ENCODE measurements at regions not wholly inside any gene's neighbourhood (a gene's known extent, or its start where the extent isn't known, plus 50 kb on each side); places are given as distances from the start of the nearest gene placed in this dataset.
"Not testable (repeated sequence)": the region's sequence is repeated elsewhere in the genome, so short reads cannot be mapped to it uniquely, and the experiment has no call there.

- TF ChIP-seq CTCF (IDR thresholded peaks at IDR 0.05; ENCODE audit: insufficient read depth, low read length, missing control alignments): no peak
- ChIA-PET POLR2A (no interaction called here), CTCF (no interaction called here)
- no peak overlapping the region for H3K4me3 ChIP-seq (ENCODE audit: low read depth, low read length)
- no peak for DNase-seq (ENCODE audit: low read depth, low spot score)
These were observed 207.7 kb upstream of the LRRC4C start for GRCh38 chr11:41666951-41667653.

GRCh38 chr11:41675205-41675604 is 215.8 kb upstream of the LRRC4C start:
- no peak overlapping the region for H3K4me3 ChIP-seq (ENCODE audit: low read depth, low read length)
- TF ChIP-seq CTCF (IDR thresholded peaks at IDR 0.05; ENCODE audit: insufficient read depth, low read length, missing control alignments): no peak
- ChIA-PET POLR2A (no interaction called here), CTCF (no interaction called here)
- no peak for DNase-seq (ENCODE audit: low read depth, low spot score)

- no peak for TF ChIP-seq CTCF (IDR thresholded peaks at IDR 0.05; ENCODE audit: insufficient read depth, low read length, missing control alignments)
- POLR2A ChIA-PET: no interaction called here
- H3K4me3 ChIP-seq (ENCODE audit: low read depth, low read length): no peak overlapping the region
- CTCF ChIA-PET: no interaction called here
- no peak for DNase-seq (ENCODE audit: low read depth, low spot score)
These were observed 253.6 kb upstream of the LRRC4C start for GRCh38 chr11:41713030-41713429.

- CTCF ChIA-PET: no interaction called here
- no peak for TF ChIP-seq CTCF (IDR thresholded peaks at IDR 0.05; ENCODE audit: insufficient read depth, low read length, missing control alignments)
- POLR2A ChIA-PET: no interaction called here
- DNase-seq (ENCODE audit: low read depth, low spot score): no peak
- no peak overlapping the region for H3K4me3 ChIP-seq (ENCODE audit: low read depth, low read length)
These were observed 254.6 kb upstream of the LRRC4C start for GRCh38 chr11:41714101-41714500.

DNA sequence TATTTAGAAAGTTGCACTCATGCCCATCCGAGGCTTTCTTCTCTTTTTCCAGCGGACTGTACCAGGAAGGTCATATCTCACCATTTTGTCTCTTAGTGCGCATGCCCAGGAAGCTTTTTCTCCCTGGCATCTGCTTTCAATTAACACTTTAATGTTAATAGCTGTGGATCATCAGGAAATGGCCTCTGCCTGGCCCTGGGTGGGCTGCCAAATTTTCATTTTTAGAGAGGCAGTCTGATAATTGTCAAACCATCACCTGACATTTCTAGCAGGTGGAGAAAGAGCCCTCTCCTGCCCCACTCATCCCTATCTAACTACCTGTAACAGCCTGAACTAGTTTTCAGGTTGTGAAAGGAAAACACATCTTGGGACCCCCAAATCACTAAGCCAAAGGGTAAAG is 257.4 kb upstream of the LRRC4C start:
- CTCF ChIA-PET: no interaction called here
- DNase-seq (ENCODE audit: low read depth, low spot score): no peak
- no peak overlapping the region for H3K4me3 ChIP-seq (ENCODE audit: low read depth, low read length)

DNA sequence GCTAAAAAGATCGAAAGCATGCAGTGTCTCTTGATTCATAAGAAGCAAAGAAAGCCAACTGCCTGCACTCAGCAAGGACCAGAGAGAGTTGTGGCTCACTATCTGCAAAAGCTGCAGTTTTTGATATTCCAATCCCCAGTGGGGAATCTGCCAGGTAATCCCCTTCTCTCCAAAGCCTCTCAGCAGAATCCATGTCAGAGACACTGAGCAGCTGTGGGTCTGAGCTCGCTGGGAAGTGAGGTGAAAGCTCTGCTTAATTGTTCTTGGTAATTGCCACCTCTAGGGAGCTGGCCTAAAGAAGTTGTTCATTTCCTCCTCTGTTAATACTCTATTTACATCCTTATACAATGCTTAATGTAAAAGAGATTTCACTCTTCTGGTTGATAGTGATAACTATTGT is 261.3 kb upstream of the LRRC4C start:
- ChIA-PET CTCF (no interaction called here), POLR2A (no interaction called here)
- TF ChIP-seq CTCF (IDR thresholded peaks at IDR 0.05; ENCODE audit: insufficient read depth, low read length, missing control alignments): no peak
- no peak overlapping the region for H3K4me3 ChIP-seq (ENCODE audit: low read depth, low read length)
- no peak for DNase-seq (ENCODE audit: low read depth, low spot score)

More for the DNA sequence above, 257.4 kb upstream of the LRRC4C start:
- POLR2A ChIA-PET: no interaction called here
- TF ChIP-seq CTCF (IDR thresholded peaks at IDR 0.05; ENCODE audit: insufficient read depth, low read length, missing control alignments): no peak

GRCh38 chr11:41728161-41728560 is 268.7 kb upstream of the LRRC4C start:
- H3K4me3 ChIP-seq (ENCODE audit: low read depth, low read length); POLR2A ChIA-PET; CTCF ChIA-PET: not testable (repeated sequence)

More at GRCh38 chr11:41728161-41728560, 268.7 kb upstream of the LRRC4C start:
- DNase-seq (ENCODE audit: low read depth, low spot score): not testable (repeated sequence)

All from AG04449 (cell line).